ENCODE measurements at regions not wholly inside any gene's neighbourhood (a gene's known extent, or its start where the extent isn't known, plus 50 kb on each side); places are given as distances from the start of the nearest gene placed in this dataset.

DNA sequence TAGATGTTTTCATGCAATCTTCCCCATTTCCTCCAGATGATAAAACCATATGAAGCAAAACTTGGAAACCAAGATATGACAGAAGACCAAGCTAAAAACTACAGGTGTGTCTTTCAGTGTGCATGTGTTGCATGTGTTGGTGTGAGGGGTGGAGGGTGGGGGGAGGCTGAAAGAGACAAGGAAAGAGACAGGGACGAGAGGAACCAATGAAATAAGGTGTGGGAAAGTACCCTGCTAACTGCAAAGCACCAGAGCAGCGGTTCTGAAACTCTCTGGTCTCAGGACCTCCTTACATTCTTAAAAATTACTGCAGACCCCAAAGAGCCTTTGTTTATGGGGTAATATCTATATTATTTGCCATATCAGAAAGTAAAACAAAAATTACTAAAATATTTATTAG is 87.4 kb upstream of the HIVEP3 start:
- TF ChIP-seq CTCF (IDR thresholded peaks at IDR 0.05; ENCODE audit: low read depth, low read length) = no peak
- no peak for TF ChIP-seq POLR2A (IDR thresholded peaks at IDR 0.05; ENCODE audit: extremely low read depth, insufficient read length)
- TF ChIP-seq, protein P1, sequence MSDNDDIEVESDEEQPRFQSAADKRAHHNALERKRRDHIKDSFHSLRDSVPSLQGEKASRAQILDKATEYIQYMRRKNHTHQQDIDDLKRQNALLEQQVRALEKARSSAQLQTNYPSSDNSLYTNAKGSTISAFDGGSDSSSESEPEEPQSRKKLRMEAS (IDR thresholded peaks at IDR 0.05; ENCODE audit: low read depth, low read length) = no peak
